Limb (tissue), 2 donors: ENCODE measurements at regions not wholly inside any gene's neighbourhood (a gene's known extent, or its start where the extent isn't known, plus 50 kb on each side); places are given as distances from the start of the nearest gene placed in this dataset.

Experiments
- DNase-seq, 2 donors: peaks; one replicate each; pipeline ENCODE4 v3.0.0-alpha.2; 2016; ENCODE audit errors: extremely low spot score in 2 of 2

DNA sequence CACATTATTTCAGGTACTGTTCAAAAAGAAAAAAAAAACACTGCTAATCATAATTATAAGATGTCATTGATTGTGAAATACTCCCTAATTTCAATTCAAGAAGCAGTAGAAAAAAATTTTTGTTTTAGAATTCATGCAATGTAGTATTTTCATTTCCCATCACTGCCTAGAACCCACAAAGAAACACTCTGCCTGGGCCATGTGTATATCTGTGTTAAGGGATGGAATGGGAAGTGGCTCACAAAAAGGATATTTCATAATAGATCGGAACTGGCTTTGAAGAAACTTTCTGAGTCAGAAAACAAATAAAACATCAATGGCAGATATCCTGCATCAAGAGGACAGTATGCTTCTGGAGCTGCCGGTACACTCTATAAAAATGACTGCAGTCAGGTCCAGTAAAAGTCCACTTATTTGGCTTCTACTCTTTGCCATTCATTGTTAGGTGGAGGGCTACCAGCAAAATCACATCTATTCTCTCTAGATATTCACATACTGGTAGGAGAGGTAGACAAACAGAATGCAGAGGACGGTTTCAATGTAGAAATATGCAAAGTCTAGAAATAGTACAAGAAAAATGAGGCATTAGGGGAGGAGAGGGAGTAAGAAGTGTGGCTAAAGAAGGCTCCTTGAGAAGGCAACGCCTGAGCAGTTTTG is 135.0 kb upstream of the TNFAIP3 start:
- no peak for DNase-seq

DNA sequence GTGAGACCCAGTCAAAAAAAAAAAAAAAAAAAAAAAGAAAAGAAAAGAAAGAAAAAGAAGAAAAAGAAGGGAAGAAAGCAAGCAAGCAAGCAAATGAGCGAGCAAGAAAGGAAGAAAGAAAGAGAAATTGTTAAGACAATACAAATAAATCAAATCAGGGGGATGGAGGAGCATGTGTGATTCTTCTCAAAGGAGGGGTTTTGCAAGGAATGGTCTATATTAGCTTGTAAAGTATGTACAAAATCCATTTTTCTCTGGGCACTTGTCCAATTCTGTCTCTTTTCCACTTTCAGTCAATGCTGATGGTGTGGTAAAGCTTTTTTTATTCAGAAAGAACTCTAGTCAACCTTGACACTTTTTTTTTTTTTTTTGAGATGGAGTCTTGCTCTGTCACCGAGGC is 133.7 kb upstream of the TNFAIP3 start:
- DNase-seq: no peak

DNA sequence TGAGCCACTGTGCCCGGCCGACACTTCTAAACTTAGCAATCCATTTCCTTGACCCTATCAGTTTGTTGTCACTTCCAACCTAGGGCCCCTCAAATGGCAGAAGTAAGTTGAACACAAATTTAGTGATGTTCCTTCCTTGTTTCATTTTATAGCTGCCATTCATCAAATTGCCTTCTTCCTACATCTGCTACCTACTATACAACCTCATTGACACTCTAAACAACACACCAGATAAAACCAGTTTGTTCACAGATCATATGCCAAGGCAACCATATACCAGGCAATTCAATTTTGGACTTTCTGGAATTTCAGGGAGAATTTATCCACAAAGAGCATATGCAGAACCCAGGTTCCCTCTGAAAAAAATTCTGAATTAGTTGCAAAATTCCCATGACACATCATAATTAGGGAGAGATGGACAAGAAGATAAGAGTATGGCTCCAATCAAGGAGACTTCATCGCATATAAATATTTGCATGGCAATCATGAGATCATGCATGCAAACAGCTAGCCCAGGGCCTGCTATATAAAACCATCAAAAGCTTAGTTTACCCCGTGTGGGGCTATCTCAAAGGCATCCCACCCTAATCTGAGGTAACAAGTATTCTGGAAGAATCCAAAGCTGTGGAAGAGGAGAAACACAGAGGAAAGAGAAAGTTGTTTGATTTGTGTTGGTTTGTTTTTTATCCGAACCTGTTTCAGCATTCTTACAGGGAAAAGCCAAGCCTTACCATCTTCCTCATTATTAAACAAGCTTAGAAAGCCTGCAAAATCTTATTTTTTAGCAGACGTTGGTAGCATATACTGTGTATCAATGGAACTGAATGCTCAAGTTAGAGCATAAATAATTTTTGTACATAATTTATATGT is 132.8 kb upstream of the TNFAIP3 start:
- DNase-seq: no peak

DNA sequence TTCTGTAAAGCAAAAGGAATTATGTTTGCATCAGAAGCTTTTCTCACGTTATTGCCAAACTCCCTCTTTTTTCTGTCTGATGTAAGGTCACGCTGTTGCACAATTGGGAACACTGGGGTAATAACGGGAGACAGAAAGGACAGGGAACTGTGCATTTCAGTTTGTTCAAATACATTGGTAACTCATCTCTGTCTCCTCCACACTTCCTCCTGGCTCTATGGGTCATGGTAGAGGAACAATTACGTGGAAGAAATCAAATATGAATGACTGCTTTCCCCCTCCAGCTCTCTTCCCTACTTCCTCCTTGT is 132.2 kb upstream of the TNFAIP3 start:
- DNase-seq: no peak

DNA sequence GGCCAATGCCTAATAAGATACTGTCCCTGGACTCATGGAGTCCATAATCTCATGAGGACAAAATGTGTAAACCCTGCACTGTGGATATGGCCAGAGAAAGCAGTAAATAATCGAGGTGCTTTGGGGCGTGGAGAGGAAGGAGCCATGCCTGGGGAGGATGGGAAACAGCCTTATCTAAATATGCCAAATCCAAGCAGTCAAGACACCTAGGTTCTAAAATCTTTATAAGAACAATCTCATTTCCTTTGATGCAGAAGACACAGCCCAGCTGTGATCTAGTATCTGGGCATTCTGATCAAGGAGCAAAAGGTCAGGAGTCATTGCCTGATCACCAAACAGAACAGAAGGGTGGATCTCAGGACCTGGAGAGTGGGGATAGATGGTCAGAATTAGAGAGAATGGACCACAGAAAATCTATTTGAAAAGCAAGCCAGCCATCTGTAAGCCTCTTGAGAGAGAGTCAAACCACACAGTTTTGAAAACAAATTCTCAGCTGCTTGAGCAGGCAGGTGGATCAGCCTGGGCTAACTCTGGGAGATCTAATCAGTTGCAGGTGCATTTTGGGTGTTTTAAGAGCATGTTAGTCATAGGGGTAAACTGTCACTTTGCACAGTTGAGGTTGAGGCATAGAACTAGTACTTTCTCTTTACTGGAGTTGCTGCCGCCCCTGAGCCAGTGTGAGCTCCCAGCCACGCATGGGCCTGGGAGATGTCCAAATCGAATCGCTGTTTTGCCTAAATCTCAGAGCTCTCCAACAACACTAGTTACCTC is 130.8 kb upstream of the TNFAIP3 start:
- no peak for DNase-seq

DNA sequence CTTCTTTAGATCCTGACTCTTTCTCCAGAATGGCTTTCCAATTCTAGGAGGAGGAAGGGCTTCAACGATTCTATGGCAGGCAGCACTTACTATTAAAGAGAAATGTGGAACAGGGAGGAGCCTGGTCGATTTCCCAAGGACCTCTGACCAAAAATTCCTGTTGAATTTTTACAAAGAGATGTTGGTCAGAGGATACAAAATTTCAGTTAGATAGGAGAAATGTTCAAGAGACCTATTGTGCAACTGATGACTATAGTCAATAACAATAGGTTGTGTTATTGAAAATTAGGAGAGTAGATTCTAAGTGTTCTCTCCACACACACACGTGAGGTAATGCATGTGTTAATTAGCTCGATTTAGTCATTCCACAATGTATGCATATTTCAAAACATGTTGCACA is 130.1 kb upstream of the TNFAIP3 start:
- DNase-seq: no peak

DNA sequence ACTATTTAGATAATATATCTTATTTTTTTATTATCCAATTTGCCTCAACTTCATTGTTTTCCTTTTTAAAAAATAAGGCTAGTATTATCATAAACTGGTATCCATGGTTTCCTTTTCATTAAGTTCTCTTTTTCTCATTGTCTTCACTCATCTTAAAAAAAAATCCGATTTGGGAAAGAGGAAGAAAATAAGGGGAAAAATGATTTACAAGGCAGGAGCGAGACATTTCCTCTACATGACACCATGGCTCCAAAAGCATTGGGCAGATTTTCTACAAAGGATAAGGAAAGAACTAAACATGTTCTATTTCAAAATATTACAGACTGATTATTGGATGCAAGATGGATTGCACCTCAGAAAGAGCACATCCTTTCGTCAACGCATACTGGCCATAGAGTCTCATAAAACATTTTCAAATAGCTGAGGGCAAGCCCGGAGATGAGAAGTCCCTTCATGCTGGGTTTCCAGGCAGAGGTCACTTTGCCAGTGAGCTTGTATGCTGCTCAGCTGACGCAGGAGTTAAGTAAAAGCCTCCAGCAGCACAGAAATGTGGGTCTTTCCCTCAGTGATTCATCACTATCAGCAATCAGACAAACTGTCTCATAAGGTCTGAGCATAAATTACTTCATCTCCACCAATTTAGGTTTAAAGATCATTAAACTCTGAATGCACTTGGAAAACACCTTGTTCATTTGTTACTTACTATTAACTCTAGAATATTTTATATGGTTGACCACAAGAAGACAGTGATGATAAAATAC is 129.0 kb upstream of the TNFAIP3 start:
- DNase-seq: no peak

DNA sequence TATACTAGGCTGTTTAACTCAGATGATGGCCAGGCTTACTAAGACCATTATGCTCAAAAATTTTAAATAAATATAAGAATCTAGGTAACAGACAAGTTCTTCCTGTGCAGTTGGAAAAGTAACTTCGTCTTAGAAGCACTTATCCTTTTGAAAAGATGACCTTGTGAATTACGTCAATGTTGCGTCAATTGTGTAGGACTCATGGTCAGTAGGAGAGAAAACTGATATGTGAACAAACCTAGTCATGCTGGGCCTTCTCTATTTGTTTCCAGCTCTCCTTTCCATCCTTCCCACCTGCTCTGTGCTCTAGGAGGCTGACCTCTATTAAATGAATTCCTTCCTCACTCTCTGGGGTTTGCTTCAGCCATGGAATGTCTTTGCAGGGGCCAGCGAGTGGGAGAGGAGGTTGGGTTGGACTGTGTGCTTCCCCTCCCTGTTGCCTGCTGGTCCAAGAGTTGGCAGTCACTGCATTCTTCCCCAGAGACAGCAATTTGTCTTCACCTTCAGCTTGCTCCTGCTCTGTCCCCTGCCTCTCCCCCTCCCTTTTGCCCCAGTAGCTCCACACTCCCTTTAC is 128.0 kb upstream of the TNFAIP3 start:
- no peak for DNase-seq

DNA sequence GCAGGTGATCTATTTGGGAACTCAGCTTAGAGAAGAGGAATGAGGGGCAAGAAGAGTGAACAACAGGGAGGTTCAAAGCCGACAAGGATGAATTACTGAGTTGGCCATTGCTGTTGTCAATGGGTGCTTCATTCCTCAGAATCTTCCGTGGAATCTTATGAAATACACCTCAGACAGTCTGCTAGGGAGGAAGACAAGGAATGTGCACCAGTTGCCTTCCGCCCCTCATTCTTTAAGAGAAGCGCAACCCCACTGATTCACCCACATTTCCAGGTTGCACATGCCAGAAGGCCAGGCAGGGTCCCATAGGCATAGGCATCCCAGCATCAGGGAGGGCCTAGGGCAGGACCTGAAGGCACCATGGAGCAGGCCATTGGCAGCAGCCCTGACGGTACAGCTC is 127.5 kb upstream of the TNFAIP3 start:
- DNase-seq: no peak

DNA sequence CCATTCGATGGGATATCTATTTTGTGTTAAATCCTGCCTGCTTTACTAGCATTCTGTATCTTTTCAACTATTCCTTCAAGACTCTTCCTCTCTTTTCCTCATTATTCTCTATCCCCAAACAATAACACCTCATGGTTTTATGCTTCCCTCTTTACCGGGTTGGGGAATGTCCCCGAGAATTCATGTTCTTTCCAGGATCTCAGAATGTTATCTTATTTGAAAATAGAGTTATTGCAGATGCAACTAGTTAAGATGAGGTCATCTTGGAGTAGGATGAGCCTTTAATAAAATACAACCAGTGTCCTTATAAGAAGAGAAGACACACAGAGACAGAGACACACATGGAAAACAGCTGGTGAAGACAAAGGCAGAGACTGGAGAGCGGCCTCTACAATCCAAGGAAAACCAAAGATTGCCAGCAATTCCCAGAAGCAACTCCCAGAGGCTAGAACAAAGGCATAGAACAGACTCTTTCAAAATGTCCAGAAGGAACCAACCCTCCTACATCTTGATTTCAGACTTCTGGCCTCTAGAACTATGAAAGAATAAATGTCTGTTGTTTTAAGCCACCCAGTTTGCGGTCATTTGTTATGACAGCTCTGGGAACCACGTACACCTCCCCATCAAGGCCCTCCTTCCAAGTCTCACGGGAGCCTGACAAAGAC is 126.8 kb upstream of the TNFAIP3 start:
- DNase-seq: no peak

DNA sequence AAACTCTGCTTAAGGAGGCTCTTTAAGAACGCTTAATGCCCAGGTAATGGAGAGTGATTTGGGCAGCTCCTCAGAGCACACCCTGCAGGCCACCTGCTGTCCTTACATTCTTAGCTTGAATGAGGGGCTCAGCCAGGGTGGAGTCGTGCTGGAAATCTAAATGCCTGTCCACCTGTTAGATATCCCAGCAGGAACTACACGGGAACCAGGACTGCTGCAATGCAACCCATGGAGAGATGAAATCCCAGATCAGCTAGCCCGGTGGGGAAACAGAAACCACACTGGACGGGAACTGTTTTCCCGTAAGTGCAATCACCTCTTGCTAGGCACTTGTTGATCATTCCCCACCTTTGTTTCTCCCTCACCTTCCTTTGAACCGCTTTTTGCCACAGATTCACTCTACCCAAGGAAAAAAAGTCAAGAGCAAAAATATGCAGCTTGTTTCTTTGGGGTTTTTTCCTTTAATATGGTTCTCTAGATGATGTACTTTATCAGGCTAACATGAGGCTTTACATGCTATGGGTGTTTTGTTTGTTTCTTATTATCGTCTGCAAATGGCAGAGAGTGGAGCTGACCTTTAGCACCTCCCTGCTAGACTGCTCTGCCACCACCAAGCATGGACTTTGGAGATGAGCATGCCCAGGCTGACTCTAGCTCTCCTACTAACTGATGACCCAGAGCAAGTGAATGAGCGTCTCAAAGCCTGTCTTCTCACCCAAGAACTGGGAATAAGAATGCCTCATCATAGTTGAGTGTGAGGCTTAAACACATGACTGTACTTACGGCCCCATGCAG is 125.9 kb upstream of the TNFAIP3 start:
- no peak for DNase-seq

DNA sequence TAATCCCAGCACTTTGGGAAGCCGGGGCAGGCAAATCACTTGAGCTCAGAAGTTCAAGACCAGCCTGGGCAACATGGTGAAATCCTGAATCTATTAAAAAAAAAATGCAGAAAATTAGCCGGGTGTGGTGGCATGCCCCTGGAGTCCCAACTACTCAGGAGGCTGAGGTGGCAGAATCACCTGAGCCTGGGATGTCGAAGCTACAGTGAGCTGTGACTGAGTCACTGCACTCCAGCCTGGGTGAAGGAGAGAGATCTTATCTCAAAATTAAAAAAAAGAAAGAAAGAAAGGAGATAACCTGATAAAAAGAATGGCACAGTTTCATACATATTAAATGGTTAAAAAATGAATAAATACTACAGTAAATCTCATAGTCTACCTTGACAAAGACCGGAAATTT is 123.6 kb upstream of the TNFAIP3 start:
- no peak for DNase-seq

DNA sequence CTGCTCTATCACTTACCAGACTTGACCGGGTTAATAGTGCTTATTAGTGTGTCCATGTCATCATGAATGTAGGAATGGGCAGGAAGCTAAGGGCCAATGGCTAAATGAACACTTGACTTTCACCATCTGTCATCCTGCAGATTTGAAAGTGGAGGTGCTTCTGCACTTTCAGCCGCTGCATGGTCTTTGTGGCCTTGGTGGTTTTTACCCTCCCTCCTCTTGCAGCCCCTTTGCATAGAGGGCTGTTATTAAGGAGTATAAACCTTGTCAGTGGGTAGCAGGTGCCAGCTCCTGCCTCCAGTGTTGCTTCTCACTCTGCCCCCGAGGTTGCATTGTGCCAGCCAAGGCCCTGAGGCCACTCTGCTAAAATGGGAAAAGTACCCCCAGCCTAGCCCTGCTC is 122.2 kb upstream of the TNFAIP3 start:
- no peak for DNase-seq

DNA sequence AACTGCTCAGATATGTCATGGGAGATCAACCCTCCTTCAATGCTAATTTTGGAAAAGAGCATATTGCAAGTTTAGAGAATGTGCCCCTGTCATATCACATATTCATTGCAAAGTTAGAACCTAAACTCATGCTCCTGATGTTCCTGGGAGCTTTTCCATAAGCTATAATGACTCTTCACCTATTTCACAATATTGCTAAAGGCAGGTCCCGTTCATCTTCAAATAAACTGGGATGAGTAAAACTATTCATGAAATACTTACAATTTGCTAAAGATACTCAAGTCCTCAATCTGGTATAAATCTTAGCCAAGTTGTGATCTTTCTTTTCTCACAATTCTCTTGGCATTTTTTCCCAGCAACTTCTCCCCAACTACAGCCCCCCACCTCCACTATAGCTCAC is 121.7 kb upstream of the TNFAIP3 start:
- no peak for DNase-seq

DNA sequence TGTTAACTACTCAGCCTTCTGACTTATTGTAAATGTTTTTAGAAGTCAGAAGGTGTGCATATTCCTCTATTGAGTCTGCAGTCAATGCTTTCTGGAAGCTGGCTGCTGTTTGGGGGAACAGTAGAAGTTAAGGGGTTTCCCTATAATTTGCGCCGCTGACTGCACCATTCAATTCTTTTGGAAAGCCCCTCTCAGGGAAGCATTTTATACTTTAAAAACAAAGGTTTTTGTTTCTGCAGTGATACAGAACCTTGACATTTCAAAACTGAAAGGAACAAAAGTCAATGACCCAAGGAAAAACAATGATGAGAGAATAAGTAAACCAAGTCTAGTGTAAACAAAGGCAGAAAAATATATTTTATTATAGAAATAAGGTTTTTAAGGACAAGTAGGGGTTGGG is 120.8 kb upstream of the TNFAIP3 start:
- no peak for DNase-seq

DNA sequence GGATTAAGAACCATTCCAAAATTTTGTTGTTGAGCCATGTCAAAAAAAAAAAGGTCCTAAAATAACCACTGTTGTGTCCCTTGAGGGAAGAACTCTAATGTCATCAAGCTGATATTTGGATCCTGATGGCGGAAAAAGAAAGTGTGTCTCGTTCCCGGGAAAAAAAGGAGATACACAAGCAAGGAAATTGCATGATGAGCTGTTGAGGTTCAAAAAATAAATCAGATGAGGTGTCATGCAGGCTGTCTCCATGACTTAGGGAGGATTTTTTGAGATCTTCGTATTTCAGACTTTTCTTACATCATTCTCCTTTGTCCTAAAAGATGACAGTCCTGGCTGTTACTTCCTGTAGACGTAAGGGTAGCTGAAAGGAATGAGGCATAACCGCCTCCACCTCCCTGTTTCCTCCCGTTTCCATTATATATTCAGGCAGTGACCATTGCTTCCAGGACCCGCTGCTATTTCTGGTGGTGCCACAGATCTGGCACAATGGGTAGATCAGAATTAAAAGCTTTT is 117.3 kb upstream of the TNFAIP3 start:
- no peak for DNase-seq

DNA sequence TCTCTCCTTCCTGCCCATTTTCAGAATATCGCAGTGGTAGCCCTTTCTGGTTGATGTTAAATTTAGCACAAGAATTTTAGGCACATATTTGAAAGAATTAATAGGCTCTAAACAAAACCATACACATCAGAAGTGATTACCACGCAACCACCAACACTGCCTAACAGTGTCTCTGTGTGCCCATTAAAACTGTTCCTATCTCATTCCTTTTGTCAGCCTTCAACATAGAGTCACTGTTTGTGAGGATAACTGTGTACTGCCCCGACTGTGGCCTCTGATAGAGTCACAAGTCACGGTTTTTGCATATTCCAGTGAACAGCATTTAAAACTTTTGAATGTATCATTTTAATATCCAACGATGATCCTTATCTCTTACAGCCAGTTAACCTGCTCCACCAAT is 116.8 kb upstream of the TNFAIP3 start:
- DNase-seq: no peak

DNA sequence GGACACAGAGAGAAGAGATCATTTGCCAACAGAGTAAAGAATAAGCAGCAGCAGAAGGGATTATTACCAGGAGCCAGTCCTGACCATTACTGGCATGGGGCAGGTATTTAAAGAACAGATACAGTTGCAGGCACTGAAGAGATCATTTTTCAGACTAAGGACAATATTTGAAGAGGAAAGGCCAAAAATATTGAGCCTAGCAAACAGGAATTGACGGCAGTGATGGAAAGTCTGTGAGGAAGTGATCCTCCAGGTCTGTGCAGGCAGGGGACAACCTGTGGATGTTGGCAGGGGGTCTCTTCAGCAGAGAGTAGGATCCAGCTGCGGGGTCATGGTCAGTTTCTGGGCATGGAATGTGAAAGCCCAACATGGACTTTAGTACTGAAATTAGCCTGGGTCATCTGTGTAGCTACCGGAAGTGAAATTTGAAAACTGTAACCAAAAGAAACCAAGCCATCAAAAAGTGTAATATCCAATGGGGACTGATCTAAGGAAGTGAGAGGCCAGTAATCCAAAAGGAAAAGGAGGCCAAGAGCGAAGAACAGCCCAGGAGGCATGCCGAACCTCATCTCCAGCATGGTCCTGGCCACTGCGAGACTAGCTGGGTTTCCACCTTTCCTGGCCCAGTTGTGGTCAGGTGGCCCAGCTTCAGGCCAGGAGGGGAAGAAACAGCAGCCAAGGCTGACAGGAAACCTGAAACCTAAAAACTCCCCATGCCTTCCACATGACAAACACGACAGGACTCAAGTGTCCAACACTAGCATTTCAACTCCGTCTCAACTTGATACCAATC is 115.1 kb upstream of the TNFAIP3 start:
- no peak for DNase-seq

DNA sequence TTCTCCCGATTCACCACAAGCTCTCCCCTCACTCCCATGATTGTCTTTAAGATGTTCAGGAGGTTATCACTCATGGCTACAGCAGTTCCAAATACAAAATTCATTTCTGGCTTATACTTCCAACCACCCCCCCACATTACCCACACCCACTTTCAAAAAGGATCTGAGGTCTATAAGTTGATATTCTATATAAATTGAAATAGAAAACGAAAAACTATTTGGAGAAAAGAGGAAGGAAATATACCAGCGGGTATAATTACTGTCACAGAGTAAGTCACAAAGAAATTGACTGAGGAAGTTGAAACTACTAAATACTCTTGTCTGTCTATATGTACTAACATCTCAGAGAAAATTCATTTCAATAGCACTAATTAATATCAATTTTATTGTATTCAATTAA is 112.7 kb upstream of the TNFAIP3 start:
- DNase-seq: no peak
